HL-60 (cell line): ENCODE measurements at regions not wholly inside any gene's neighbourhood (a gene's known extent, or its start where the extent isn't known, plus 50 kb on each side); places are given as distances from the start of the nearest gene placed in this dataset.

ENCODE experiments used
- GABPA ChIP-seq: IDR thresholded peaks from 2 replicates; pipeline ENCODE4 v1.6.1; 2012; ENCODE audit warnings: low read depth
- POLR2AphosphoS5 ChIP-seq: IDR thresholded peaks from 2 replicates; pipeline ENCODE4 v1.6.1; 2012; ENCODE audit warnings: low read depth
- TF ChIP-seq, protein P1 (sequence below): IDR thresholded peaks from one replicate; pipeline ENCODE4 v1.5.1; 2011; ENCODE audit warnings: low read length, control low read depth, inconsistent platforms; ENCODE audit not compliant: insufficient read depth
- TF ChIP-seq, protein P2 (sequence below): IDR thresholded peaks from 2 replicates; pipeline ENCODE4 v1.6.1; 2012; ENCODE audit warnings: low read depth; ENCODE audit not compliant: insufficient replicate concordance

DNA sequence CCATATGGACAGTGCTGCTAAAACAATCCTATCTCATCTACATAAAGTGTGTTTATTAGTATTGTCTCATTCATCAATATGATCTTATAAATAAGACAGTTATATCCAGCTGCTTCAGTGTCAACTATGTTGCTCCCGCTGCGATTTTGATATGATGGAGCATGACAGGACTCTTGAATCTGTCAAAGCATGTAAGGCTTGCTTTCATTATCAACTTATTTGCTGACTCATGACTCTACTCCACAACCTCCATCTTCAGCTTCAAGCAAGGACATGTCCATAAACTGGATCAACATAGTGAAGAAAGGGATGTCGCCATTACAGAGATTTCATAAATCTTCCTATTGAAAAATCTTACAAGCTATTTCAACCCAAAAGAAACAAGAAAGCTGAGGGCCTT, 2812.6 kb downstream of the PCDH9 start:
- TF ChIP-seq POLR2AphosphoS5: no peak
- TF ChIP-seq, protein P1, sequence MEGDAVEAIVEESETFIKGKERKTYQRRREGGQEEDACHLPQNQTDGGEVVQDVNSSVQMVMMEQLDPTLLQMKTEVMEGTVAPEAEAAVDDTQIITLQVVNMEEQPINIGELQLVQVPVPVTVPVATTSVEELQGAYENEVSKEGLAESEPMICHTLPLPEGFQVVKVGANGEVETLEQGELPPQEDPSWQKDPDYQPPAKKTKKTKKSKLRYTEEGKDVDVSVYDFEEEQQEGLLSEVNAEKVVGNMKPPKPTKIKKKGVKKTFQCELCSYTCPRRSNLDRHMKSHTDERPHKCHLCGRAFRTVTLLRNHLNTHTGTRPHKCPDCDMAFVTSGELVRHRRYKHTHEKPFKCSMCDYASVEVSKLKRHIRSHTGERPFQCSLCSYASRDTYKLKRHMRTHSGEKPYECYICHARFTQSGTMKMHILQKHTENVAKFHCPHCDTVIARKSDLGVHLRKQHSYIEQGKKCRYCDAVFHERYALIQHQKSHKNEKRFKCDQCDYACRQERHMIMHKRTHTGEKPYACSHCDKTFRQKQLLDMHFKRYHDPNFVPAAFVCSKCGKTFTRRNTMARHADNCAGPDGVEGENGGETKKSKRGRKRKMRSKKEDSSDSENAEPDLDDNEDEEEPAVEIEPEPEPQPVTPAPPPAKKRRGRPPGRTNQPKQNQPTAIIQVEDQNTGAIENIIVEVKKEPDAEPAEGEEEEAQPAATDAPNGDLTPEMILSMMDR: no peak
- TF ChIP-seq GABPA: no peak
- TF ChIP-seq, protein P2, sequence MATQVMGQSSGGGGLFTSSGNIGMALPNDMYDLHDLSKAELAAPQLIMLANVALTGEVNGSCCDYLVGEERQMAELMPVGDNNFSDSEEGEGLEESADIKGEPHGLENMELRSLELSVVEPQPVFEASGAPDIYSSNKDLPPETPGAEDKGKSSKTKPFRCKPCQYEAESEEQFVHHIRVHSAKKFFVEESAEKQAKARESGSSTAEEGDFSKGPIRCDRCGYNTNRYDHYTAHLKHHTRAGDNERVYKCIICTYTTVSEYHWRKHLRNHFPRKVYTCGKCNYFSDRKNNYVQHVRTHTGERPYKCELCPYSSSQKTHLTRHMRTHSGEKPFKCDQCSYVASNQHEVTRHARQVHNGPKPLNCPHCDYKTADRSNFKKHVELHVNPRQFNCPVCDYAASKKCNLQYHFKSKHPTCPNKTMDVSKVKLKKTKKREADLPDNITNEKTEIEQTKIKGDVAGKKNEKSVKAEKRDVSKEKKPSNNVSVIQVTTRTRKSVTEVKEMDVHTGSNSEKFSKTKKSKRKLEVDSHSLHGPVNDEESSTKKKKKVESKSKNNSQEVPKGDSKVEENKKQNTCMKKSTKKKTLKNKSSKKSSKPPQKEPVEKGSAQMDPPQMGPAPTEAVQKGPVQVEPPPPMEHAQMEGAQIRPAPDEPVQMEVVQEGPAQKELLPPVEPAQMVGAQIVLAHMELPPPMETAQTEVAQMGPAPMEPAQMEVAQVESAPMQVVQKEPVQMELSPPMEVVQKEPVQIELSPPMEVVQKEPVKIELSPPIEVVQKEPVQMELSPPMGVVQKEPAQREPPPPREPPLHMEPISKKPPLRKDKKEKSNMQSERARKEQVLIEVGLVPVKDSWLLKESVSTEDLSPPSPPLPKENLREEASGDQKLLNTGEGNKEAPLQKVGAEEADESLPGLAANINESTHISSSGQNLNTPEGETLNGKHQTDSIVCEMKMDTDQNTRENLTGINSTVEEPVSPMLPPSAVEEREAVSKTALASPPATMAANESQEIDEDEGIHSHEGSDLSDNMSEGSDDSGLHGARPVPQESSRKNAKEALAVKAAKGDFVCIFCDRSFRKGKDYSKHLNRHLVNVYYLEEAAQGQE: no peak
